Kidney epithelial cell (primary cell): ENCODE measurements at regions not wholly inside any gene's neighbourhood (a gene's known extent, or its start where the extent isn't known, plus 50 kb on each side); places are given as distances from the start of the nearest gene placed in this dataset.

Experiments
- DNase-seq: peaks from one replicate; pipeline ENCODE4 v3.0.0-alpha.2; 2010; ENCODE audit warnings: low read depth
- H3K27me3 ChIP-seq: 2 replicates; pipeline ENCODE4 v1.6.0; 2011; ENCODE audit warnings: low read length; ENCODE audit not compliant: control insufficient read depth, insufficient read depth
- H3K36me3 ChIP-seq: 2 replicates; pipeline ENCODE4 v1.5.1; 2011; ENCODE audit warnings: low read length; ENCODE audit not compliant: control insufficient read depth, insufficient read depth
- H3K4me3 ChIP-seq: 2 replicates; pipeline ENCODE4 v1.5.1; 2011; ENCODE audit warnings: low read depth, mild to moderate bottlenecking, control low read depth, low read length
- TF ChIP-seq, protein P1 (sequence below): IDR thresholded peaks from 2 replicates; pipeline ENCODE4 v1.5.1; 2011; ENCODE audit warnings: mild to moderate bottlenecking, moderate library complexity, low read length, control low read depth, inconsistent platforms; ENCODE audit not compliant: insufficient read depth, poor library complexity, severe bottlenecking

DNA sequence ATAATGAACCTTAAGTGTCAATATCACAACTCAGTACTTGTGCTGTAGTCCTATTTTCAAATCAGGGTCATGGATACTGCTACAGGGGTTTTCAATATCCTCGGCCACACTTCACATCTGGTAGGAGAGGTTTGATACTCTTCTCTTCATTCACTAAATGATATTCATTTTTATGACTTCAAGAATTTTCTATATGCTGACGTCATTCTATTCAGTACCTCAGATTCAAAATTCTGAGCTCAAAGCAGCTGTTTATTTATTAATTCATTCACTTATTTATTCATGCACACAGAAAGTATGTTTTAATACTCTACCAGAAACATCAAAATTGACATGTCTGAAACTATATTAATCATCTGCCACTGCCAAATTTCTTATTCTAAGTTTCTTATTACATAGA, 866.9 kb upstream of the LRRTM1 start:
- DNase-seq: no peak
- no peaks in the 10 kb centered on the region for H3K36me3 ChIP-seq
- H3K27me3 ChIP-seq: no peaks in the 10 kb centered on the region
- TF ChIP-seq, protein P1, sequence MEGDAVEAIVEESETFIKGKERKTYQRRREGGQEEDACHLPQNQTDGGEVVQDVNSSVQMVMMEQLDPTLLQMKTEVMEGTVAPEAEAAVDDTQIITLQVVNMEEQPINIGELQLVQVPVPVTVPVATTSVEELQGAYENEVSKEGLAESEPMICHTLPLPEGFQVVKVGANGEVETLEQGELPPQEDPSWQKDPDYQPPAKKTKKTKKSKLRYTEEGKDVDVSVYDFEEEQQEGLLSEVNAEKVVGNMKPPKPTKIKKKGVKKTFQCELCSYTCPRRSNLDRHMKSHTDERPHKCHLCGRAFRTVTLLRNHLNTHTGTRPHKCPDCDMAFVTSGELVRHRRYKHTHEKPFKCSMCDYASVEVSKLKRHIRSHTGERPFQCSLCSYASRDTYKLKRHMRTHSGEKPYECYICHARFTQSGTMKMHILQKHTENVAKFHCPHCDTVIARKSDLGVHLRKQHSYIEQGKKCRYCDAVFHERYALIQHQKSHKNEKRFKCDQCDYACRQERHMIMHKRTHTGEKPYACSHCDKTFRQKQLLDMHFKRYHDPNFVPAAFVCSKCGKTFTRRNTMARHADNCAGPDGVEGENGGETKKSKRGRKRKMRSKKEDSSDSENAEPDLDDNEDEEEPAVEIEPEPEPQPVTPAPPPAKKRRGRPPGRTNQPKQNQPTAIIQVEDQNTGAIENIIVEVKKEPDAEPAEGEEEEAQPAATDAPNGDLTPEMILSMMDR: no peak
- no peak overlapping the region for H3K4me3 ChIP-seq

DNA sequence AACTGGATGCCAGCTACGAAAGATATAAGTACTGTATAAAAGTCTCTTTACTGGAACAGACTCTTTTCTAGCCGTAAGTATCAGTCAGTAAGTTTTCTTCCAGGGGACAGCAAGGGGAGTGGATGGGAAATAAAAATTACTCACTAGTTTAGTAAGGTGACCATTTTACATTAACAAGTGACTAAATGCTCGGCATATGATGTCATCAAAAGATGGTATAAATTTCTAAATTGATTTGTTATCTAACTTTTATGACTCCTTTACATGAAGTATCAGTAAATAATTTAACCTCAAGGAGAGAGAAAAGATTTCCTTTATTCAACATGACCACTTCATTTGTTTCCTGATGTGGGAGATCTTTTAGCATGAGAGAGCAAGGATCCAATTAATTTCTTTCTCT, 859.0 kb upstream of the LRRTM1 start:
- TF ChIP-seq, protein P1: no peak
- H3K4me3 ChIP-seq: no peak overlapping the region
- no peak for DNase-seq
- no peaks in the 10 kb centered on the region for H3K27me3 ChIP-seq
- no peaks in the 10 kb centered on the region for H3K36me3 ChIP-seq

- TF ChIP-seq, protein P1: no peak
- H3K36me3 ChIP-seq: no peaks in the 10 kb centered on the region
- no peaks in the 10 kb centered on the region for H3K27me3 ChIP-seq
- H3K4me3 ChIP-seq: no peak overlapping the region
- no peak for DNase-seq
Measured at GRCh38 chr2:81158505-81158904, 854.0 kb upstream of the LRRTM1 start.

DNA sequence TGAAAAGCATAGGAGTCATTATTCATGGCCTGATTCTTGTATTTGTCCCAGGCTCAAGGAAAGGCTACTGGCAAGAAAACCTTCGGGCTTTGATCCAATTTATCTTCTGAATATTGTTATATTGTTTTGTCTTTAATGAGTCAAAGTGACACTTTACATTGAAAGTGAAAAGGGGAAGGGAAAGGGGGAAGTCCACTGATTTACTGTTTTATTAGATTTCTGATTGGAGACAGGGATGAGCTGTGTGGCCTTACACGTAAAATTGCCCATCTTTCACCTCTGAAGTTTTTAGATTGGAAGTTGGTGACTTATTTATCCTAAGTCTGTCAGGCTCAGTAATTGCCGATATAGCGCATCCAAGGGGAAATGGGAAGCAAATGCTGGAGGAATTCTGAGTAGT, 843.8 kb upstream of the LRRTM1 start:
- no peak for DNase-seq
- Histone ChIP-seq H3K36me3 (no peaks in the 10 kb centered on the region), H3K27me3 (no peaks in the 10 kb centered on the region), H3K4me3 (no peak overlapping the region)
- TF ChIP-seq, protein P1: no peak

GRCh38 chr2:81136296-81136695, 831.7 kb upstream of the LRRTM1 start:
- Histone ChIP-seq H3K36me3 (no peaks in the 10 kb centered on the region), H3K27me3 (no peaks in the 10 kb centered on the region), H3K4me3 (no peak overlapping the region)
- TF ChIP-seq, protein P1: no peak
- DNase-seq: no peak

- DNase-seq: no peak
- H3K36me3 ChIP-seq: no peaks in the 10 kb centered on the region
- H3K4me3 ChIP-seq: no peak overlapping the region
- no peaks in the 10 kb centered on the region for H3K27me3 ChIP-seq
- TF ChIP-seq, protein P1: no peak
Measured at GRCh38 chr2:81097361-81097760, 792.8 kb upstream of the LRRTM1 start.
